BLaER1 treated with 17β-estradiol and CSF1 and Interleukin-3, amounts not matched to agents 10 nM and 100 nM (cell line): ENCODE measurements at regions not wholly inside any gene's neighbourhood (a gene's known extent, or its start where the extent isn't known, plus 50 kb on each side); places are given as distances from the start of the nearest gene placed in this dataset.
A peak's percentile ranks its signal among the peaks of the same experiment; 100 is the strongest.

ENCODE experiments used
- H3K27ac ChIP-seq, 11 experiments: shearing (Covaris generic); formaldehyde crosslinking; 2 replicates each; pipeline ENCODE4 v1.8.1; 2022
- H3K27me3 ChIP-seq, 11 experiments: shearing (Covaris generic); formaldehyde crosslinking; 2 replicates each; pipeline ENCODE4 v1.8.1; 2022
- H3K36me3 ChIP-seq, 11 experiments: shearing (Covaris generic); formaldehyde crosslinking; 2 replicates each; pipeline ENCODE4 v1.8.1; 2022
- H3K4me1 ChIP-seq, 10 experiments: shearing (Covaris generic); formaldehyde crosslinking; 2 replicates each; pipeline ENCODE4 v1.8.1; 2022
- H3K4me2 ChIP-seq, 11 experiments: shearing (Covaris generic); formaldehyde crosslinking; 2 replicates each; pipeline ENCODE4 v1.8.1; 2022
- H3K4me3 ChIP-seq, 10 experiments: shearing (Covaris generic); formaldehyde crosslinking; 2 replicates each; pipeline ENCODE4 v1.8.1; 2022
- H3K9ac ChIP-seq, 11 experiments: shearing (Covaris generic); formaldehyde crosslinking; 2 replicates each; pipeline ENCODE4 v1.8.1; 2022
- H3K9me3 ChIP-seq, 11 experiments: shearing (Covaris generic); formaldehyde crosslinking; replicated peaks in 1 of 11; 2 replicates each; pipeline ENCODE4 v1.8.1; 2022
- H4K20me1 ChIP-seq, 11 experiments: shearing (Covaris generic); formaldehyde crosslinking; 2 replicates each; pipeline ENCODE4 v1.8.1; 2022
- Cebpa-rat ChIP-seq, 11 experiments: shearing (Covaris generic); IDR thresholded peaks; 2 replicates each; pipeline ENCODE4 v1.8.1; 2022

- no peaks in the 10 kb centered on the region for H3K27me3 ChIP-seq
- no peaks in the 10 kb centered on the region for H3K4me1 ChIP-seq
- no peaks in the 10 kb centered on the region for H3K9me3 ChIP-seq
- no peaks in the 10 kb centered on the region for H3K36me3 ChIP-seq
- H3K4me2 ChIP-seq = no peak overlapping the region
- H3K27ac ChIP-seq = no peak overlapping the region
- no peaks in the 10 kb centered on the region for H4K20me1 ChIP-seq
- H3K9ac ChIP-seq = no peak overlapping the region
- H3K4me3 ChIP-seq = no peak overlapping the region
- no peak for TF ChIP-seq Cebpa-rat (IDR thresholded peaks at IDR 0.05)
These were observed 606.7 kb upstream of the LRRC4C start for GRCh38 chr11:42066113-42066512.

GRCh38 chr11:42074306-42074705 lies 614.9 kb upstream of the LRRC4C start:
- Histone ChIP-seq H3K36me3 (no peaks in the 10 kb centered on the region), H3K9me3 (no peaks in the 10 kb centered on the region), H3K27ac (no peak overlapping the region), H3K4me3 (no peak overlapping the region), H3K4me1 (no peaks in the 10 kb centered on the region; a peak in 1 of 20 replicates), H3K4me2 (no peak overlapping the region), H3K9ac (no peak overlapping the region), H3K27me3 (no peaks in the 10 kb centered on the region), H4K20me1 (no peaks in the 10 kb centered on the region)
- no peak for TF ChIP-seq Cebpa-rat (IDR thresholded peaks at IDR 0.05)

- no peaks in the 10 kb centered on the region for H3K27me3 ChIP-seq
- H3K27ac ChIP-seq = no peak overlapping the region
- no peaks in the 10 kb centered on the region for H3K36me3 ChIP-seq
- no peaks in the 10 kb centered on the region; a peak in 1 of 20 replicates for H3K4me1 ChIP-seq
- H3K4me3 ChIP-seq = no peak overlapping the region
- no peak for TF ChIP-seq Cebpa-rat (IDR thresholded peaks at IDR 0.05)
- no peaks in the 10 kb centered on the region for H4K20me1 ChIP-seq
- H3K4me2 ChIP-seq = no peak overlapping the region
- H3K9ac ChIP-seq = no peak overlapping the region
- H3K9me3 ChIP-seq = no peaks in the 10 kb centered on the region
These were observed 615.7 kb upstream of the LRRC4C start for GRCh38 chr11:42075180-42075579.

- H3K4me3 ChIP-seq = no peak overlapping the region
- H3K4me1 ChIP-seq = no peaks in the 10 kb centered on the region; a peak in 1 of 20 replicates
- no peaks in the 10 kb centered on the region for H3K36me3 ChIP-seq
- no peak overlapping the region for H3K4me2 ChIP-seq
- no peak overlapping the region for H3K9ac ChIP-seq
- no peak for TF ChIP-seq Cebpa-rat (IDR thresholded peaks at IDR 0.05)
- H3K27ac ChIP-seq = no peak overlapping the region
- H3K27me3 ChIP-seq = no peaks in the 10 kb centered on the region
- no peaks in the 10 kb centered on the region for H3K9me3 ChIP-seq
- no peaks in the 10 kb centered on the region for H4K20me1 ChIP-seq
These were observed 618.3 kb upstream of the LRRC4C start for GRCh38 chr11:42077794-42078193.

GRCh38 chr11:42085736-42086135 lies 626.3 kb upstream of the LRRC4C start:
- Histone ChIP-seq H3K4me3 (no peak overlapping the region), H3K36me3 (no peaks in the 10 kb centered on the region), H3K9me3 (no peaks in the 10 kb centered on the region), H4K20me1 (no peaks in the 10 kb centered on the region), H3K9ac (no peak overlapping the region), H3K27ac (no peak overlapping the region), H3K4me1 (peaks cover 0 to 26% (median 0%) of the 10 kb centered on the region in 10 experiments; a peak in 4 of 20 replicates), H3K4me2 (peak overlapping the region in 2 of 11 experiments; percentile 5 to 41; a peak in 3 of 22 replicates), H3K27me3 (no peaks in the 10 kb centered on the region)
- TF ChIP-seq Cebpa-rat (IDR thresholded peaks at IDR 0.05) = no peak

GRCh38 chr11:42093541-42093940 lies 634.1 kb upstream of the LRRC4C start:
- Histone ChIP-seq H3K27me3 (no peaks in the 10 kb centered on the region), H3K4me2 (no peak overlapping the region), H4K20me1 (no peaks in the 10 kb centered on the region), H3K27ac (no peak overlapping the region), H3K4me3 (no peak overlapping the region), H3K9ac (no peak overlapping the region), H3K36me3 (no peaks in the 10 kb centered on the region), H3K9me3 (peaks cover 0 to 15% (median 0%) of the 10 kb centered on the region in 11 experiments; a peak in 4 of 22 replicates), H3K4me1 (no peaks in the 10 kb centered on the region)
- no peak for TF ChIP-seq Cebpa-rat (IDR thresholded peaks at IDR 0.05)

GRCh38 chr11:42098075-42098474 lies 638.6 kb upstream of the LRRC4C start:
- no peak overlapping the region for H3K4me3 ChIP-seq

GRCh38 chr11:42112866-42113265 lies 653.4 kb upstream of the LRRC4C start:
- Histone ChIP-seq H3K4me3 (no peak overlapping the region), H3K36me3 (no peaks in the 10 kb centered on the region), H3K4me2 (no peak overlapping the region), H3K27me3 (no peaks in the 10 kb centered on the region), H3K4me1 (no peaks in the 10 kb centered on the region), H4K20me1 (no peaks in the 10 kb centered on the region), H3K9ac (no peak overlapping the region), H3K27ac (no peak overlapping the region), H3K9me3 (no peaks in the 10 kb centered on the region)
- no peak for TF ChIP-seq Cebpa-rat (IDR thresholded peaks at IDR 0.05)

More at GRCh38 chr11:42098075-42098474, 638.6 kb upstream of the LRRC4C start:
- Histone ChIP-seq H3K9me3 (peaks cover 0 to 15% (median 0%) of the 10 kb centered on the region in 11 experiments; a peak in 4 of 22 replicates), H3K4me1 (no peaks in the 10 kb centered on the region), H3K27me3 (no peaks in the 10 kb centered on the region), H3K9ac (no peak overlapping the region), H4K20me1 (no peaks in the 10 kb centered on the region), H3K36me3 (no peaks in the 10 kb centered on the region), H3K4me2 (0 out of 22 replicates have a peak overlapping the region, but pooled peaks of 1 of the 11 experiments have one; percentile 2), H3K27ac (no peak overlapping the region)
- TF ChIP-seq Cebpa-rat (IDR thresholded peaks at IDR 0.05) = no peak

- no peak overlapping the region for H3K9ac ChIP-seq
- no peaks in the 10 kb centered on the region for H3K36me3 ChIP-seq
- no peaks in the 10 kb centered on the region for H4K20me1 ChIP-seq
- no peaks in the 10 kb centered on the region for H3K4me1 ChIP-seq
- no peak for TF ChIP-seq Cebpa-rat (IDR thresholded peaks at IDR 0.05)
- H3K4me3 ChIP-seq = no peak overlapping the region
- no peak overlapping the region for H3K4me2 ChIP-seq
- no peaks in the 10 kb centered on the region for H3K27me3 ChIP-seq
- no peak overlapping the region for H3K27ac ChIP-seq
- no peaks in the 10 kb centered on the region for H3K9me3 ChIP-seq
These were observed 655.5 kb upstream of the LRRC4C start for GRCh38 chr11:42114927-42115326.

GRCh38 chr11:42138454-42138853 lies 679.0 kb upstream of the LRRC4C start:
- Histone ChIP-seq H3K4me3 (no peak overlapping the region), H3K9me3 (0 out of 22 replicates have a peak, but pooled peaks cover 0 to 1% (median 0%) of the 10 kb centered on the region in 11 experiments), H3K4me1 (no peaks in the 10 kb centered on the region), H3K36me3 (no peaks in the 10 kb centered on the region), H3K4me2 (no peak overlapping the region), H3K27ac (no peak overlapping the region), H3K9ac (no peak overlapping the region), H3K27me3 (no peaks in the 10 kb centered on the region), H4K20me1 (no peaks in the 10 kb centered on the region)
- no peak for TF ChIP-seq Cebpa-rat (IDR thresholded peaks at IDR 0.05)
